ENCODE measurements at regions not wholly inside any gene's neighbourhood (a gene's known extent, or its start where the extent isn't known, plus 50 kb on each side); places are given as distances from the start of the nearest gene placed in this dataset.

- TF ChIP-seq CTCF (IDR thresholded peaks at IDR 0.05) (no peak), SMC3 (IDR thresholded peaks at IDR 0.05; ENCODE audit: low read depth, low read length) (no peak), EZH2phosphoT487 (IDR thresholded peaks at IDR 0.05; ENCODE audit: borderline replicate concordance, low read depth) (no peak), MEF2A (IDR thresholded peaks at IDR 0.05; ENCODE audit: borderline replicate concordance, low read depth) (no peak), RAD21 (IDR thresholded peaks at IDR 0.05; ENCODE audit: low read length) (no peak), EP300 (IDR thresholded peaks at IDR 0.05; ENCODE audit: borderline replicate concordance in 1 of 2, low read depth in 1 of 2, low read length in 1 of 2) (no peak), POLR2AphosphoS5 (IDR thresholded peaks at IDR 0.05; ENCODE audit: low read depth, low read length) (no peak)
- TF ChIP-seq, protein P1, sequence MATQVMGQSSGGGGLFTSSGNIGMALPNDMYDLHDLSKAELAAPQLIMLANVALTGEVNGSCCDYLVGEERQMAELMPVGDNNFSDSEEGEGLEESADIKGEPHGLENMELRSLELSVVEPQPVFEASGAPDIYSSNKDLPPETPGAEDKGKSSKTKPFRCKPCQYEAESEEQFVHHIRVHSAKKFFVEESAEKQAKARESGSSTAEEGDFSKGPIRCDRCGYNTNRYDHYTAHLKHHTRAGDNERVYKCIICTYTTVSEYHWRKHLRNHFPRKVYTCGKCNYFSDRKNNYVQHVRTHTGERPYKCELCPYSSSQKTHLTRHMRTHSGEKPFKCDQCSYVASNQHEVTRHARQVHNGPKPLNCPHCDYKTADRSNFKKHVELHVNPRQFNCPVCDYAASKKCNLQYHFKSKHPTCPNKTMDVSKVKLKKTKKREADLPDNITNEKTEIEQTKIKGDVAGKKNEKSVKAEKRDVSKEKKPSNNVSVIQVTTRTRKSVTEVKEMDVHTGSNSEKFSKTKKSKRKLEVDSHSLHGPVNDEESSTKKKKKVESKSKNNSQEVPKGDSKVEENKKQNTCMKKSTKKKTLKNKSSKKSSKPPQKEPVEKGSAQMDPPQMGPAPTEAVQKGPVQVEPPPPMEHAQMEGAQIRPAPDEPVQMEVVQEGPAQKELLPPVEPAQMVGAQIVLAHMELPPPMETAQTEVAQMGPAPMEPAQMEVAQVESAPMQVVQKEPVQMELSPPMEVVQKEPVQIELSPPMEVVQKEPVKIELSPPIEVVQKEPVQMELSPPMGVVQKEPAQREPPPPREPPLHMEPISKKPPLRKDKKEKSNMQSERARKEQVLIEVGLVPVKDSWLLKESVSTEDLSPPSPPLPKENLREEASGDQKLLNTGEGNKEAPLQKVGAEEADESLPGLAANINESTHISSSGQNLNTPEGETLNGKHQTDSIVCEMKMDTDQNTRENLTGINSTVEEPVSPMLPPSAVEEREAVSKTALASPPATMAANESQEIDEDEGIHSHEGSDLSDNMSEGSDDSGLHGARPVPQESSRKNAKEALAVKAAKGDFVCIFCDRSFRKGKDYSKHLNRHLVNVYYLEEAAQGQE (IDR thresholded peaks at IDR 0.05; ENCODE audit: low read depth, low read length): no peak
These were observed 154.9 kb upstream of the NCKAP5 start for GRCh38 chr2:133723133-133723532.
